HepG2 (cell line): ENCODE measurements at regions not wholly inside any gene's neighbourhood (a gene's known extent, or its start where the extent isn't known, plus 50 kb on each side); places are given as distances from the start of the nearest gene placed in this dataset.

ENCODE experiments used
- BRCA1 ChIP-seq: sonication (generic); formaldehyde crosslinking; IDR thresholded peaks from 2 replicates; pipeline ENCODE4 v1.4.0; 2020; ENCODE audit warnings: missing genetic modification reagents
- EZH2 ChIP-seq: conservative IDR thresholded peaks from 2 replicates; pipeline ENCODE4 v1.6.1; 2012; ENCODE audit warnings: mild to moderate bottlenecking, low read depth, low read length, moderate library complexity
- FOXK1 ChIP-seq: sonication (generic); formaldehyde crosslinking; IDR thresholded peaks from 2 replicates; pipeline ENCODE4 v1.4.0; 2020; ENCODE audit warnings: low read depth, missing genetic modification reagents, borderline replicate concordance
- IRF2 ChIP-seq: IDR thresholded peaks from 2 replicates; pipeline ENCODE4 v1.6.1; 2018; ENCODE audit warnings: missing genetic modification reagents, missing compliant biosample characterization
- JUN ChIP-seq: sonication (generic); formaldehyde crosslinking; IDR thresholded peaks from 2 replicates; pipeline ENCODE4 v1.4.0; 2020; ENCODE audit warnings: mild to moderate bottlenecking, missing genetic modification reagents
- POLR2A ChIP-seq, 2 experiments: IDR thresholded peaks; 2 replicates each; pipeline ENCODE4 v1.6.1; 2011; ENCODE audit warnings: low read depth in 2 of 2, low read length in 2 of 2, mild to moderate bottlenecking in 1 of 2, moderate library complexity in 1 of 2; ENCODE audit not compliant: insufficient read depth in 1 of 2
- SMAD9 ChIP-seq: sonication (generic); formaldehyde crosslinking; IDR thresholded peaks from 2 replicates; pipeline ENCODE4 v1.5.1; 2020; ENCODE audit warnings: mild to moderate bottlenecking, missing genetic modification reagents
- ZNF773 ChIP-seq: sonication (generic); formaldehyde crosslinking; IDR thresholded peaks from 2 replicates; pipeline ENCODE4 v1.4.0; 2020; ENCODE audit warnings: missing genetic modification reagents, borderline replicate concordance
- TF ChIP-seq, protein P1 (sequence below): sonication (generic); formaldehyde crosslinking; IDR thresholded peaks from 2 replicates; pipeline ENCODE4 v1.5.1; 2020; ENCODE audit warnings: mild to moderate bottlenecking, missing genetic modification reagents, moderate library complexity
- TF ChIP-seq, protein P2 (sequence below): sonication (generic); formaldehyde crosslinking; IDR thresholded peaks from 2 replicates; pipeline ENCODE4 v1.4.0; 2020; ENCODE audit warnings: missing genetic modification reagents
- TF ChIP-seq, protein P3 (sequence below): sonication (generic); formaldehyde crosslinking; IDR thresholded peaks from 2 replicates; pipeline ENCODE4 v1.5.0; 2020; ENCODE audit warnings: mild to moderate bottlenecking, missing genetic modification reagents, moderate library complexity

DNA sequence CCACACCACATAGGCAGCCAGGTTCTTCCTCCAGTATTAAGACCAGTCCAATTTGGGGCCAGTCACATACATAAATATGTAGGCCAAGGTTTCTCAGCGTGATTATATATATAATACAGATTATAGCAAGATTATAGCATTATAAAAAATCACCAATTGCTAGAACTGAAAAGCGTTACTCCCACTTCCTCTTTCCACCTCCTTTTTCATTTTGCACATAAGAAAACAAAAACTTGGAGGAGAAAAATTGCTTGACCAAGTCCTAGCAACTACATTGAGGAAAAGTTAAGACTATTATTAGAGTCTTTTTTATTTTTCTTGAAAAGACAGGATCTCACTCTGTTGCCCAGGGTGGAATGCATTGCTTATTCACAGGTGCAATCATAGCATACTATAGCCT lies 262.7 kb upstream of the KCNN2 start:
- TF ChIP-seq JUN, result no peak
- TF ChIP-seq EZH2, result no peak
- no peak for TF ChIP-seq POLR2A (IDR thresholded peaks at IDR 0.05; ENCODE audit: insufficient read depth in 1 of 2, low read depth in 2 of 2, low read length in 2 of 2)
- no peak for TF ChIP-seq IRF2
- TF ChIP-seq, protein P1, sequence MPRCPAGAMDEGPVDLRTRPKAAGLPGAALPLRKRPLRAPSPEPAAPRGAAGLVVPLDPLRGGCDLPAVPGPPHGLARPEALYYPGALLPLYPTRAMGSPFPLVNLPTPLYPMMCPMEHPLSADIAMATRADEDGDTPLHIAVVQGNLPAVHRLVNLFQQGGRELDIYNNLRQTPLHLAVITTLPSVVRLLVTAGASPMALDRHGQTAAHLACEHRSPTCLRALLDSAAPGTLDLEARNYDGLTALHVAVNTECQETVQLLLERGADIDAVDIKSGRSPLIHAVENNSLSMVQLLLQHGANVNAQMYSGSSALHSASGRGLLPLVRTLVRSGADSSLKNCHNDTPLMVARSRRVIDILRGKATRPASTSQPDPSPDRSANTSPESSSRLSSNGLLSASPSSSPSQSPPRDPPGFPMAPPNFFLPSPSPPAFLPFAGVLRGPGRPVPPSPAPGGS (CRISPR knock-in tag), result no peak
- TF ChIP-seq SMAD9 (CRISPR knock-in tag), result no peak
- TF ChIP-seq BRCA1 (CRISPR knock-in tag), result no peak
- no peak for TF ChIP-seq ZNF773 (CRISPR knock-in tag)
- TF ChIP-seq, protein P2, sequence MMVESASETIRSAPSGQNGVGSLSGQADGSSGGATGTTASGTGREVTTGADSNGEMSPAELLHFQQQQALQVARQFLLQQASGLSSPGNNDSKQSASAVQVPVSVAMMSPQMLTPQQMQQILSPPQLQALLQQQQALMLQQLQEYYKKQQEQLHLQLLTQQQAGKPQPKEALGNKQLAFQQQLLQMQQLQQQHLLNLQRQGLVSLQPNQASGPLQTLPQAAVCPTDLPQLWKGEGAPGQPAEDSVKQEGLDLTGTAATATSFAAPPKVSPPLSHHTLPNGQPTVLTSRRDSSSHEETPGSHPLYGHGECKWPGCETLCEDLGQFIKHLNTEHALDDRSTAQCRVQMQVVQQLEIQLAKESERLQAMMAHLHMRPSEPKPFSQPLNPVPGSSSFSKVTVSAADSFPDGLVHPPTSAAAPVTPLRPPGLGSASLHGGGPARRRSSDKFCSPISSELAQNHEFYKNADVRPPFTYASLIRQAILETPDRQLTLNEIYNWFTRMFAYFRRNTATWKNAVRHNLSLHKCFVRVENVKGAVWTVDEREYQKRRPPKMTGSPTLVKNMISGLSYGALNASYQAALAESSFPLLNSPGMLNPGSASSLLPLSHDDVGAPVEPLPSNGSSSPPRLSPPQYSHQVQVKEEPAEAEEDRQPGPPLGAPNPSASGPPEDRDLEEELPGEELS (CRISPR knock-in tag), result no peak
- TF ChIP-seq FOXK1 (CRISPR knock-in tag), result no peak
- TF ChIP-seq, protein P3, sequence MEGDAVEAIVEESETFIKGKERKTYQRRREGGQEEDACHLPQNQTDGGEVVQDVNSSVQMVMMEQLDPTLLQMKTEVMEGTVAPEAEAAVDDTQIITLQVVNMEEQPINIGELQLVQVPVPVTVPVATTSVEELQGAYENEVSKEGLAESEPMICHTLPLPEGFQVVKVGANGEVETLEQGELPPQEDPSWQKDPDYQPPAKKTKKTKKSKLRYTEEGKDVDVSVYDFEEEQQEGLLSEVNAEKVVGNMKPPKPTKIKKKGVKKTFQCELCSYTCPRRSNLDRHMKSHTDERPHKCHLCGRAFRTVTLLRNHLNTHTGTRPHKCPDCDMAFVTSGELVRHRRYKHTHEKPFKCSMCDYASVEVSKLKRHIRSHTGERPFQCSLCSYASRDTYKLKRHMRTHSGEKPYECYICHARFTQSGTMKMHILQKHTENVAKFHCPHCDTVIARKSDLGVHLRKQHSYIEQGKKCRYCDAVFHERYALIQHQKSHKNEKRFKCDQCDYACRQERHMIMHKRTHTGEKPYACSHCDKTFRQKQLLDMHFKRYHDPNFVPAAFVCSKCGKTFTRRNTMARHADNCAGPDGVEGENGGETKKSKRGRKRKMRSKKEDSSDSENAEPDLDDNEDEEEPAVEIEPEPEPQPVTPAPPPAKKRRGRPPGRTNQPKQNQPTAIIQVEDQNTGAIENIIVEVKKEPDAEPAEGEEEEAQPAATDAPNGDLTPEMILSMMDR (CRISPR knock-in tag), result no peak
